ENCODE measurements at regions not wholly inside any gene's neighbourhood (a gene's known extent, or its start where the extent isn't known, plus 50 kb on each side); places are given as distances from the start of the nearest gene placed in this dataset.
"Not testable (repeated sequence)": the region's sequence is repeated elsewhere in the genome, so short reads cannot be mapped to it uniquely, and the experiment has no call there.

- DNase-seq: no peak
Measured at GRCh38 chr2:595141-595815, 81.9 kb downstream of the TMEM18 start.

GRCh38 chr2:594297-594949 is 82.8 kb downstream of the TMEM18 start:
- DNase-seq: no peak

GRCh38 chr2:593356-594026 is 83.7 kb downstream of the TMEM18 start:
- DNase-seq: no peak

GRCh38 chr2:592737-593136 is 84.5 kb downstream of the TMEM18 start:
- no peak for DNase-seq

- DNase-seq: no peak
Measured at GRCh38 chr2:590214-591175, 86.7 kb downstream of the TMEM18 start.

- DNase-seq: no peak
Measured at GRCh38 chr2:589281-590130, 87.7 kb downstream of the TMEM18 start.

- DNase-seq: no peak
Measured at GRCh38 chr2:588074-588645, 89.0 kb downstream of the TMEM18 start.

GRCh38 chr2:587087-587960 is 89.9 kb downstream of the TMEM18 start:
- no peak for DNase-seq

GRCh38 chr2:586641-587076 is 90.5 kb downstream of the TMEM18 start:
- no peak for DNase-seq

GRCh38 chr2:584863-585823 is 92.1 kb downstream of the TMEM18 start:
- DNase-seq: no peak

GRCh38 chr2:583666-584065 is 93.5 kb downstream of the TMEM18 start:
- DNase-seq: no peak

GRCh38 chr2:582792-583528 is 94.2 kb downstream of the TMEM18 start:
- DNase-seq: no peak

GRCh38 chr2:582289-582688 is 94.9 kb downstream of the TMEM18 start:
- DNase-seq: not testable (repeated sequence)

GRCh38 chr2:579961-580360 is 97.2 kb downstream of the TMEM18 start:
- DNase-seq: no peak

GRCh38 chr2:579351-579886 is 97.8 kb downstream of the TMEM18 start:
- DNase-seq: no peak

- DNase-seq: no peak
Measured at GRCh38 chr2:576292-576691, 100.9 kb downstream of the TMEM18 start.

GRCh38 chr2:575727-576236 is 101.4 kb downstream of the TMEM18 start:
- DNase-seq: no peak
